VCaP (cell line): ENCODE measurements at regions not wholly inside any gene's neighbourhood (a gene's known extent, or its start where the extent isn't known, plus 50 kb on each side); places are given as distances from the start of the nearest gene placed in this dataset.

Experiments
- H3K27ac ChIP-seq: fragments of 450-650 bp; 2 replicates; pipeline ENCODE4 v1.5.1; 2017
- CTCF ChIP-seq: fragments of 450-650 bp; conservative IDR thresholded peaks from 2 replicates; pipeline ENCODE4 v1.5.1; 2017; ENCODE audit warnings: mild to moderate bottlenecking, moderate library complexity

- H3K27ac ChIP-seq, result no peak overlapping the region
- TF ChIP-seq CTCF, result no peak
Measured at GRCh38 chr3:17941766-17942165, 199.3 kb upstream of the TBC1D5 start.

- TF ChIP-seq CTCF, result no peak
- no peak overlapping the region for H3K27ac ChIP-seq
Measured at GRCh38 chr3:17941152-17941551, 198.7 kb upstream of the TBC1D5 start.

- no peak overlapping the region for H3K27ac ChIP-seq
- TF ChIP-seq CTCF, result no peak
Measured at GRCh38 chr3:17939157-17939556, 196.7 kb upstream of the TBC1D5 start.

- H3K27ac ChIP-seq, result no peak overlapping the region
- no peak for TF ChIP-seq CTCF
Measured at GRCh38 chr3:17938313-17938712, 195.9 kb upstream of the TBC1D5 start.

GRCh38 chr3:17936736-17937480 is 194.5 kb upstream of the TBC1D5 start:
- TF ChIP-seq CTCF, result no peak
- no peak overlapping the region for H3K27ac ChIP-seq

GRCh38 chr3:17935222-17935621 is 192.8 kb upstream of the TBC1D5 start:
- TF ChIP-seq CTCF, result no peak
- H3K27ac ChIP-seq, result no peak overlapping the region

- TF ChIP-seq CTCF, result no peak
- H3K27ac ChIP-seq, result no peak overlapping the region
Measured at GRCh38 chr3:17932136-17932771, 189.8 kb upstream of the TBC1D5 start.
